H9 (cell line): ENCODE measurements at regions not wholly inside any gene's neighbourhood (a gene's known extent, or its start where the extent isn't known, plus 50 kb on each side); places are given as distances from the start of the nearest gene placed in this dataset.
"Not testable (repeated sequence)": the region's sequence is repeated elsewhere in the genome, so short reads cannot be mapped to it uniquely, and the experiment has no call there.

Source experiments
- DNase-seq: peaks from one replicate; pipeline ENCODE4 v3.0.0-alpha.2; 2017
- H2AFZ ChIP-seq: one replicate; pipeline ENCODE4 v1.6.1; 2013; ENCODE audit warnings: mild to moderate bottlenecking, low read length, control low read depth, moderate library complexity
- H2AK5ac ChIP-seq: 2 replicates; pipeline ENCODE4 v1.6.1; 2013; ENCODE audit warnings: low read length, control low read depth, mixed read lengths; ENCODE audit not compliant: insufficient read length
- H2BK120ac ChIP-seq: one replicate; pipeline ENCODE4 v1.6.1; 2013; ENCODE audit warnings: low read depth, mild to moderate bottlenecking, low read length, control low read depth, inconsistent platforms; ENCODE audit not compliant: poor library complexity, severe bottlenecking
- H2BK12ac ChIP-seq: 2 replicates; pipeline ENCODE4 v1.6.1; 2013; ENCODE audit warnings: low read length, control low read depth, mixed read lengths, low read depth; ENCODE audit not compliant: insufficient read length
- H2BK15ac ChIP-seq: 2 replicates; pipeline ENCODE4 v1.6.1; 2013; ENCODE audit warnings: low read depth, low read length, control low read depth
- H2BK20ac ChIP-seq: one replicate; pipeline ENCODE4 v1.6.1; 2013; ENCODE audit warnings: low read depth, mild to moderate bottlenecking, low read length, control low read depth, inconsistent platforms; ENCODE audit not compliant: poor library complexity, severe bottlenecking
- H2BK5ac ChIP-seq: 2 replicates; pipeline ENCODE4 v1.6.1; 2013; ENCODE audit warnings: low read length, control low read depth, mixed read lengths; ENCODE audit not compliant: insufficient read length
- H3K14ac ChIP-seq: 2 replicates; pipeline ENCODE4 v1.6.1; 2013; ENCODE audit warnings: low read length, control low read depth; ENCODE audit not compliant: insufficient read depth
- H3K18ac ChIP-seq: 2 replicates; pipeline ENCODE4 v1.6.1; 2013; ENCODE audit warnings: low read depth, mild to moderate bottlenecking, mixed read lengths, low read length, control low read depth; ENCODE audit not compliant: insufficient read length
- H3K23ac ChIP-seq: 2 replicates; pipeline ENCODE4 v1.6.1; 2013; ENCODE audit warnings: low read length, control low read depth, mixed read lengths, low read depth; ENCODE audit not compliant: insufficient read length
- H3K23me2 ChIP-seq: 2 replicates; pipeline ENCODE4 v1.6.1; 2013; ENCODE audit warnings: low read depth, mild to moderate bottlenecking, mixed read lengths, low read length, control low read depth; ENCODE audit not compliant: insufficient read length, poor library complexity, severe bottlenecking
- H3K27ac ChIP-seq: 2 replicates; pipeline ENCODE4 v1.5.1; 2013; ENCODE audit warnings: low read length, control low read depth, mixed read lengths, low read depth; ENCODE audit not compliant: insufficient read length
- H3K27me3 ChIP-seq: 2 replicates; pipeline ENCODE4 v1.6.1; 2013; ENCODE audit warnings: low read length, control low read depth, inconsistent platforms; ENCODE audit not compliant: insufficient read depth
- H3K4ac ChIP-seq: 2 replicates; pipeline ENCODE4 v1.6.1; 2013; ENCODE audit warnings: low read depth, mild to moderate bottlenecking, control low read depth, inconsistent platforms, low read length, moderate library complexity
- H3K4me1 ChIP-seq: 2 replicates; pipeline ENCODE4 v1.6.1; 2013; ENCODE audit warnings: low read length, control low read depth, inconsistent platforms; ENCODE audit not compliant: insufficient read depth
- H3K4me2 ChIP-seq: 2 replicates; pipeline ENCODE4 v1.6.1; 2013; ENCODE audit warnings: low read length, control low read depth, mixed read lengths; ENCODE audit not compliant: insufficient read length, insufficient read depth
- H3K56ac ChIP-seq: 2 replicates; pipeline ENCODE4 v1.6.1; 2013; ENCODE audit warnings: low read depth, mild to moderate bottlenecking, mixed read lengths, low read length, control low read depth; ENCODE audit not compliant: insufficient read length
- H3K79me1 ChIP-seq: 2 replicates; pipeline ENCODE4 v1.6.1; 2013; ENCODE audit warnings: low read depth, mild to moderate bottlenecking, moderate library complexity, low read length, control low read depth, inconsistent platforms; ENCODE audit not compliant: insufficient read depth, poor library complexity, severe bottlenecking
- H3K79me2 ChIP-seq: 2 replicates; pipeline ENCODE4 v1.6.1; 2013; ENCODE audit warnings: low read length, control low read depth, inconsistent platforms; ENCODE audit not compliant: insufficient read depth
- H3K9ac ChIP-seq: 2 replicates; pipeline ENCODE4 v1.6.1; 2013; ENCODE audit warnings: low read length, control low read depth, mixed read lengths; ENCODE audit not compliant: insufficient read length; ENCODE audit errors: extremely low read depth
- H3K9me3 ChIP-seq: one replicate; pipeline ENCODE4 v1.6.1; 2013; ENCODE audit warnings: low read depth, low read length, inconsistent platforms; ENCODE audit not compliant: control insufficient read depth
- H3T11ph ChIP-seq: one replicate; pipeline ENCODE4 v1.6.1; 2013; ENCODE audit warnings: mild to moderate bottlenecking, low read length, control low read depth, inconsistent platforms
- H4K20me1 ChIP-seq: one replicate; pipeline ENCODE4 v1.6.1; 2013; ENCODE audit not compliant: control insufficient read depth, insufficient read length, insufficient read depth
- H4K5ac ChIP-seq: 2 replicates; pipeline ENCODE4 v1.6.1; 2013; ENCODE audit warnings: low read depth, mild to moderate bottlenecking, mixed read lengths, low read length, control low read depth; ENCODE audit not compliant: insufficient read length
- H4K8ac ChIP-seq: replicated peaks from 2 replicates; pipeline ENCODE4 v1.6.1; 2013; ENCODE audit warnings: low read length, control low read depth, mixed read lengths, low read depth; ENCODE audit not compliant: insufficient read length
- H4K91ac ChIP-seq: 2 replicates; pipeline ENCODE4 v1.6.1; 2013; ENCODE audit warnings: low read depth, mild to moderate bottlenecking, moderate library complexity, mixed read lengths, low read length, control low read depth; ENCODE audit not compliant: insufficient read length
- H3K27ac Mint-ChIP-seq, 3 experiments: 2 replicates in 2 of 3; 3 replicates in 1 of 3; pipeline ENCODE4 v1.8.0; 2020 to 2021; ENCODE audit warnings: mixed read lengths in 3 of 3, mild to moderate bottlenecking in 1 of 3, moderate library complexity in 1 of 3
- H3K27me3 Mint-ChIP-seq: 2 replicates; pipeline ENCODE4 v1.8.0; 2021; ENCODE audit warnings: low read depth, mild to moderate bottlenecking, moderate library complexity, mixed read lengths
- H3K36me3 Mint-ChIP-seq, 3 experiments: 2 replicates in 2 of 3; 3 replicates in 1 of 3; pipeline ENCODE4 v1.8.0; 2020 to 2021; ENCODE audit warnings: low read depth in 3 of 3, mixed read lengths in 3 of 3; ENCODE audit not compliant: insufficient read depth in 1 of 3
- H3K4me1 Mint-ChIP-seq, 2 experiments: 2 replicates each; pipeline ENCODE4 v1.8.0; 2020; ENCODE audit warnings: mixed read lengths in 2 of 2
- H3K4me3 Mint-ChIP-seq, 2 experiments: 2 replicates in 1 of 2; 3 replicates in 1 of 2; pipeline ENCODE4 v1.8.0; 2020 to 2021; ENCODE audit warnings: mild to moderate bottlenecking in 2 of 2, mixed read lengths in 2 of 2, moderate library complexity in 1 of 2
- H3K9me3 Mint-ChIP-seq, 2 experiments: 2 replicates in 1 of 2; 3 replicates in 1 of 2; pipeline ENCODE4 v1.8.0; 2020; ENCODE audit warnings: mild to moderate bottlenecking in 2 of 2, mixed read lengths in 2 of 2, moderate library complexity in 1 of 2
- WGBS: extraction: QIAGEN DNeasy Blood & Tissue Kit; methylation state at CpG from one replicate; pipeline ENCODE4 v1.1.7; 2013; ENCODE audit warnings: missing lambda C conversion rate, low lambda C conversion rate, mixed read lengths; ENCODE audit not compliant: insufficient read length; ENCODE audit errors: extremely low coverage; 5-methylcytosine and 5-hydroxymethylcytosine counted together

GRCh38 chr1:85520826-85521820, 56.2 kb upstream of the DDAH1 start:
- not testable (repeated sequence) for H3K27me3 Mint-ChIP-seq, H2BK20ac ChIP-seq, H2AK5ac ChIP-seq, DNase-seq, H3K4me3 Mint-ChIP-seq, H3K14ac ChIP-seq, H3K36me3 Mint-ChIP-seq, H3K9me3 ChIP-seq, H2BK120ac ChIP-seq, H3K4me2 ChIP-seq, H3K4me1 Mint-ChIP-seq, H4K91ac ChIP-seq, H3K18ac ChIP-seq, H4K8ac ChIP-seq, H2BK15ac ChIP-seq, H3K79me2 ChIP-seq, H3K27me3 ChIP-seq, H4K20me1 ChIP-seq, H3K23me2 ChIP-seq, H3K23ac ChIP-seq, H3T11ph ChIP-seq, H3K4ac ChIP-seq, H4K5ac ChIP-seq, H3K56ac ChIP-seq, H2AFZ ChIP-seq, H3K9ac ChIP-seq, H3K79me1 ChIP-seq, H3K9me3 Mint-ChIP-seq, H2BK12ac ChIP-seq, H3K27ac ChIP-seq, H2BK5ac ChIP-seq, H3K4me1 ChIP-seq
- WGBS: no CpG with 5 or more reads among the region's 15 CpGs
- H3K27ac Mint-ChIP-seq: peak overlapping the region in 1 of 3 experiments; percentile 33; a peak in 1 of 7 replicates

GRCh38 chr1:85522458-85522857, 57.5 kb upstream of the DDAH1 start:
- not testable (repeated sequence) for H3K9me3 Mint-ChIP-seq, H3K27ac Mint-ChIP-seq, H3K4ac ChIP-seq, H3T11ph ChIP-seq, H3K9ac ChIP-seq, H3K56ac ChIP-seq, H3K79me2 ChIP-seq, H3K9me3 ChIP-seq, H3K14ac ChIP-seq, H4K8ac ChIP-seq, H2BK12ac ChIP-seq, H3K4me3 Mint-ChIP-seq, H3K27ac ChIP-seq, H4K20me1 ChIP-seq, H3K4me2 ChIP-seq, DNase-seq, H3K23ac ChIP-seq, H2AFZ ChIP-seq, H3K23me2 ChIP-seq, H2BK5ac ChIP-seq, H3K27me3 ChIP-seq, H3K4me1 ChIP-seq, H3K27me3 Mint-ChIP-seq, H2BK20ac ChIP-seq, H4K91ac ChIP-seq, H3K18ac ChIP-seq, H3K79me1 ChIP-seq, H2AK5ac ChIP-seq, H2BK15ac ChIP-seq, H3K36me3 Mint-ChIP-seq, H4K5ac ChIP-seq, H2BK120ac ChIP-seq
- peaks cover 12% of the 10 kb centered on the region in 2 experiments for H3K4me1 Mint-ChIP-seq
